Spleen (tissue), 7 donors: ENCODE measurements at regions not wholly inside any gene's neighbourhood (a gene's known extent, or its start where the extent isn't known, plus 50 kb on each side); places are given as distances from the start of the nearest gene placed in this dataset.
"Not testable (repeated sequence)": the region's sequence is repeated elsewhere in the genome, so short reads cannot be mapped to it uniquely, and the experiment has no call there.

Experiments used
- CTCF ChIP-seq, 11 experiments: fragments of 200-600 bp in 7 of 11; fragments of 450-650 bp in 4 of 11; sonication (generic) in 4 of 11; IDR thresholded peaks in 8 of 11; conservative IDR thresholded peaks in 3 of 11; 1 replicate in 7 of 11; 2 replicates in 4 of 11; pipeline versions ENCODE4 v1.4.0 to v1.8.0; 2016 to 2021; ENCODE audit warnings: antibody characterized with exemption in 11 of 11, inconsistent platforms in 4 of 11, mild to moderate bottlenecking in 1 of 11
- POLR2AphosphoS5 ChIP-seq, 3 donors: sonication (generic); formaldehyde crosslinking; IDR thresholded peaks; one replicate each; pipeline ENCODE4 v1.5.1; 2017; ENCODE audit warnings: antibody characterized with exemption in 3 of 3
- donor health status: DM: no; HTN: no; CAD: no; lungs with moderate emphysema.
- donor health status: DM: no; HTN: no; CAD: no.
- donor health status: DM: no; HTN: no; CAD: no.

GRCh38 chr4:30589669-30590068 lies 130.5 kb upstream of the PCDH7 start:
- not testable (repeated sequence) for TF ChIP-seq CTCF (IDR thresholded peaks at IDR 0.05 in 8 of 11, conservative IDR thresholded peaks at IDR 0.05 in 3 of 11); POLR2AphosphoS5 (IDR thresholded peaks at IDR 0.05)
